ENCODE measurements at regions not wholly inside any gene's neighbourhood (a gene's known extent, or its start where the extent isn't known, plus 50 kb on each side); places are given as distances from the start of the nearest gene placed in this dataset.

GRCh38 chr5:4548341-4548740, 591.8 kb upstream of the ADAMTS16 start:
- intact Hi-C loops (cut with DNase I; ENCODE audit: low total_unique reads) = no loop called here
- DNase-seq (ENCODE audit: low spot score in 2 of 2) = no peak
- TF ChIP-seq POLR2A (IDR thresholded peaks at IDR 0.05) (no peak), CTCF (IDR thresholded peaks at IDR 0.05) (no peak)
- WGBS, 2 donors = 84 to 97% methylated on average over 1 of the region's 1 CpG
- H3K4me3 ChIP-seq (ENCODE audit: low read depth, poor library complexity, severe bottlenecking) = no peak overlapping the region

GRCh38 chr5:4549351-4549750, 590.8 kb upstream of the ADAMTS16 start:
- TF ChIP-seq CTCF (IDR thresholded peaks at IDR 0.05) (no peak), POLR2A (IDR thresholded peaks at IDR 0.05) (no peak)
- H3K4me3 ChIP-seq (ENCODE audit: low read depth, poor library complexity, severe bottlenecking) = no peak overlapping the region
- intact Hi-C loops (cut with DNase I; ENCODE audit: low total_unique reads) = no loop called here
- no peak for DNase-seq (ENCODE audit: low spot score in 2 of 2)
- 84 to 86% methylated on average over 1 of the region's 1 CpG for WGBS, 2 donors

GRCh38 chr5:4551034-4551433, 589.1 kb upstream of the ADAMTS16 start:
- WGBS, 2 donors = 77 to 83% methylated on average over 3 of the region's 3 CpGs
- DNase-seq (ENCODE audit: low spot score in 2 of 2) = no peak
- H3K4me3 ChIP-seq (ENCODE audit: low read depth, poor library complexity, severe bottlenecking) = no peak overlapping the region
- no peak for TF ChIP-seq POLR2A (IDR thresholded peaks at IDR 0.05)
- TF ChIP-seq CTCF (IDR thresholded peaks at IDR 0.05) = no peak
- intact Hi-C loops (cut with DNase I; ENCODE audit: low total_unique reads) = no loop called here

GRCh38 chr5:4553130-4553529, 587.0 kb upstream of the ADAMTS16 start:
- no peak for TF ChIP-seq POLR2A (IDR thresholded peaks at IDR 0.05)
- no peak for TF ChIP-seq CTCF (IDR thresholded peaks at IDR 0.05)
- intact Hi-C loops (cut with DNase I; ENCODE audit: low total_unique reads) = no loop called here
- H3K4me3 ChIP-seq (ENCODE audit: low read depth, poor library complexity, severe bottlenecking) = no peak overlapping the region
- no peak for DNase-seq (ENCODE audit: low spot score in 2 of 2)

GRCh38 chr5:4553978-4554377, 586.2 kb upstream of the ADAMTS16 start:
- no peak for DNase-seq (ENCODE audit: low spot score in 2 of 2)
- no peak for TF ChIP-seq POLR2A (IDR thresholded peaks at IDR 0.05)
- no peak for TF ChIP-seq CTCF (IDR thresholded peaks at IDR 0.05)
- intact Hi-C loops (cut with DNase I; ENCODE audit: low total_unique reads) = no loop called here
- 67 to 73% methylated on average over 6 of the region's 6 CpGs for WGBS, 2 donors
- no peak overlapping the region for H3K4me3 ChIP-seq (ENCODE audit: low read depth, poor library complexity, severe bottlenecking)

GRCh38 chr5:4555725-4556285, 584.3 kb upstream of the ADAMTS16 start:
- intact Hi-C loops (cut with DNase I; ENCODE audit: low total_unique reads) = no loop called here
- TF ChIP-seq CTCF (IDR thresholded peaks at IDR 0.05) (no peak), POLR2A (IDR thresholded peaks at IDR 0.05) (no peak)
- no peak for DNase-seq (ENCODE audit: low spot score in 2 of 2)
- no peak overlapping the region for H3K4me3 ChIP-seq (ENCODE audit: low read depth, poor library complexity, severe bottlenecking)
- WGBS, 2 donors = 81 to 89% methylated on average over 13 of the region's 13 CpGs
